Astrocyte (in vitro differentiated cells and primary cell): ENCODE measurements at regions not wholly inside any gene's neighbourhood (a gene's known extent, or its start where the extent isn't known, plus 50 kb on each side); places are given as distances from the start of the nearest gene placed in this dataset.

ENCODE experiments used
- DNase-seq: peaks from one replicate; pipeline ENCODE4 v3.0.0-alpha.2; 2010; ENCODE audit warnings: low read depth
- FAIRE-seq: peaks from 2 replicates; lab custom pipeline; 2011; peaks lifted over from hg19 to GRCh38; lab: Jason Lieb, UNC
- H2AFZ ChIP-seq: 2 replicates; pipeline ENCODE4 v1.6.0; 2012; ENCODE audit warnings: low read depth, low read length, inconsistent platforms
- H3K27ac ChIP-seq: 2 replicates; pipeline ENCODE4 v1.5.1; 2011; ENCODE audit warnings: low read depth, low read length, inconsistent platforms
- H3K27me3 ChIP-seq: 2 replicates; pipeline ENCODE4 v1.6.0; 2011; ENCODE audit warnings: low read length, inconsistent platforms; ENCODE audit not compliant: insufficient read depth
- H3K36me3 ChIP-seq: 2 replicates; pipeline ENCODE4 v1.5.1; 2011; ENCODE audit warnings: low read length, inconsistent platforms; ENCODE audit not compliant: insufficient read depth
- H3K4me1 ChIP-seq: 2 replicates; pipeline ENCODE4 v1.5.1; 2011; ENCODE audit warnings: low read length, inconsistent platforms; ENCODE audit not compliant: insufficient read depth
- H3K4me2 ChIP-seq: 2 replicates; pipeline ENCODE4 v1.6.0; 2012; ENCODE audit warnings: low read length, inconsistent platforms
- H3K4me3 ChIP-seq: 2 replicates; pipeline ENCODE4 v1.5.1; 2011; ENCODE audit warnings: low read depth, mild to moderate bottlenecking, low read length, inconsistent platforms; ENCODE audit not compliant: insufficient read depth
- H3K79me2 ChIP-seq: 2 replicates; pipeline ENCODE4 v1.6.0; 2012; ENCODE audit warnings: mild to moderate bottlenecking, low read length, inconsistent platforms; ENCODE audit not compliant: insufficient read depth
- H3K9ac ChIP-seq: 2 replicates; pipeline ENCODE4 v1.6.0; 2012; ENCODE audit warnings: mild to moderate bottlenecking, low read length, inconsistent platforms
- H3K9me3 ChIP-seq: 2 replicates; pipeline ENCODE4 v1.5.1; 2012; ENCODE audit warnings: low read depth, mild to moderate bottlenecking, low read length, inconsistent platforms; ENCODE audit not compliant: insufficient read depth
- H4K20me1 ChIP-seq: 2 replicates; pipeline ENCODE4 v1.6.0; 2012; ENCODE audit warnings: low read length, inconsistent platforms; ENCODE audit not compliant: insufficient read depth
- H3K27ac Mint-ChIP-seq: one replicate; pipeline ENCODE4 v1.8.0; 2021; ENCODE audit warnings: mild to moderate bottlenecking, mixed read lengths; ENCODE audit not compliant: unreplicated experiment
- H3K27me3 Mint-ChIP-seq: one replicate; pipeline ENCODE4 v1.8.0; 2021; ENCODE audit warnings: low read depth, mixed read lengths; ENCODE audit not compliant: unreplicated experiment
- H3K36me3 Mint-ChIP-seq: one replicate; pipeline ENCODE4 v1.8.0; 2021; ENCODE audit warnings: low read depth, mixed read lengths; ENCODE audit not compliant: unreplicated experiment
- H3K4me1 Mint-ChIP-seq: one replicate; pipeline ENCODE4 v1.8.0; 2021; ENCODE audit warnings: low read depth, mixed read lengths; ENCODE audit not compliant: unreplicated experiment
- H3K4me3 Mint-ChIP-seq: one replicate; pipeline ENCODE4 v1.8.0; 2021; ENCODE audit warnings: mild to moderate bottlenecking, moderate library complexity, mixed read lengths; ENCODE audit not compliant: unreplicated experiment
- H3K9me3 Mint-ChIP-seq: one replicate; pipeline ENCODE4 v1.8.0; 2021; ENCODE audit warnings: mild to moderate bottlenecking, mixed read lengths; ENCODE audit not compliant: unreplicated experiment
- CTCF ChIP-seq: IDR thresholded peaks from 2 replicates; pipeline ENCODE4 v1.5.1; 2011; ENCODE audit warnings: low read depth, mild to moderate bottlenecking, inconsistent platforms, low read length, moderate library complexity; ENCODE audit not compliant: insufficient read depth
- EZH2 ChIP-seq: IDR thresholded peaks from 2 replicates; pipeline ENCODE4 v1.6.1; 2012; ENCODE audit warnings: mild to moderate bottlenecking, low read length, inconsistent platforms; ENCODE audit not compliant: insufficient read depth

GRCh38 chr11:81888391-81888790, 845.3 kb downstream of the FAM181B start:
- Mint-ChIP-seq H3K27ac (no peak overlapping the region), H3K36me3 (no peaks in the 10 kb centered on the region), H3K9me3 (peaks cover 2% of the 10 kb centered on the region), H3K4me1 (no peaks in the 10 kb centered on the region), H3K4me3 (no peak overlapping the region), H3K27me3 (no peaks in the 10 kb centered on the region)
- no peak overlapping the region for H3K4me3 ChIP-seq
- H3K9me3 ChIP-seq: no peaks in the 10 kb centered on the region
- no peaks in the 10 kb centered on the region for H3K27me3 ChIP-seq
- no peak overlapping the region for H3K9ac ChIP-seq
- TF ChIP-seq CTCF (no peak), EZH2 (no peak)
- no peaks in the 10 kb centered on the region for H3K79me2 ChIP-seq
- H4K20me1 ChIP-seq: no peaks in the 10 kb centered on the region
- FAIRE-seq (no peak), DNase-seq (no peak)
- H2AFZ ChIP-seq: no peak overlapping the region
- no peak overlapping the region for H3K27ac ChIP-seq
- H3K4me2 ChIP-seq: no peak overlapping the region
- no peaks in the 10 kb centered on the region for H3K36me3 ChIP-seq
- no peaks in the 10 kb centered on the region for H3K4me1 ChIP-seq

DNA sequence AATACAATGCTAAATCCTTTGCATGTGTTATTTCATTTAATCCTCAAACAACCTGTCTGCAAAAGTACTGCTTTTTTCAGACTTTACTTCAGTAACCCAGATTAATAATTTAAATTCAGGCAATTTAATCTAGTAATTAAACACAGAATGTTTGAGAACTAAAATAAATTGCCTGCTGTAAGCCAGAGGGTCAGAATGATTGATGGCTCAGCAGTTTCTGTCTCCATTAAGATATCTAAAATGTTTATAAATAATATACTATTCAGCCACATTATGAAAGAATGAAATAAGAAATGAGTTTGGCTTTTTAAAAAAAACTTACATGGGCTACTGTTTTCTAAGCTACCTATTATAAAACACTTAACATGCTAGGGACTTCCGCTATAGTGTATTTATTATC, 846.0 kb downstream of the FAM181B start:
- Mint-ChIP-seq H3K27me3 (no peaks in the 10 kb centered on the region), H3K27ac (no peak overlapping the region), H3K4me3 (no peak overlapping the region), H3K36me3 (no peaks in the 10 kb centered on the region), H3K4me1 (no peaks in the 10 kb centered on the region), H3K9me3 (peaks cover 2% of the 10 kb centered on the region)
- DNase-seq: no peak
- Histone ChIP-seq H2AFZ (no peak overlapping the region), H3K4me2 (no peak overlapping the region), H3K79me2 (no peaks in the 10 kb centered on the region), H3K4me3 (no peak overlapping the region), H3K4me1 (no peaks in the 10 kb centered on the region), H3K27me3 (no peaks in the 10 kb centered on the region), H3K27ac (no peak overlapping the region), H3K9me3 (no peaks in the 10 kb centered on the region), H4K20me1 (no peaks in the 10 kb centered on the region), H3K36me3 (no peaks in the 10 kb centered on the region), H3K9ac (no peak overlapping the region)
- TF ChIP-seq CTCF (no peak), EZH2 (no peak)
- no peak for FAIRE-seq

DNA sequence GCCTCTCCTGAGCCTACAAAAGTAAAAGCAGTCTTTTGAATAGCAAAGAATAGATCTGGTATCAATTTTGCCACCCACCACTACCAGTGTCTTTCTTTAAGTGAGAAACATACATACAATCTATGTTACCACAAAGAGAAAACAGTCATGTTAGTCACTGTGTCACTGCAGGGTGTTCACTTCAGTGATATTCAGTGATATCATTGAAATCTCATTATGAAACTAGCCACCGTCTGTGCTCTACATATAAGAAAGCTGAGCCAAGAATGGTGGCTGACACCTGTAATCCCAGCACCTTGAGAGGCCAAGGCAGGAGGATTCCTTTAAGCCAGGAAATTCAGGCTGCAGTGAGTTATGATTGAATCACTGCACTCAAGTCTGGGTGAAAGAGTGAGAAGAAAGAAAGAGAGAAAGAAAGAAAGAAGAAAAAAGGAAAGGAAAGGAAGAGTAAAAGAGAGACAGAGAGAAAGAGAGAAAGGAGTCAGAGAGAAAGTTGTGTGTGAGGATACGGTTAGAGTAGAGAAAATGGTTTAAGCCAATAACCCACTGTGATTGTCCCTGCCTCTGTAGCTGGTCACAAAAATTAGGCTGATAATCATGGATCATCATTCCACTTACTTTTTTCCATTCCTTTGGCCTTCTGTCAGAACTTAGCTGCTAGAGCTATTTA, 847.1 kb downstream of the FAM181B start:
- no peak for TF ChIP-seq CTCF
- TF ChIP-seq EZH2: no peak
- Mint-ChIP-seq H3K4me1 (no peaks in the 10 kb centered on the region), H3K27me3 (no peaks in the 10 kb centered on the region), H3K9me3 (peaks cover 2% of the 10 kb centered on the region), H3K36me3 (no peaks in the 10 kb centered on the region), H3K4me3 (no peak overlapping the region), H3K27ac (no peak overlapping the region)
- Histone ChIP-seq H3K27me3 (no peaks in the 10 kb centered on the region), H3K79me2 (no peaks in the 10 kb centered on the region), H4K20me1 (no peaks in the 10 kb centered on the region), H3K9me3 (no peaks in the 10 kb centered on the region), H3K27ac (no peak overlapping the region), H3K9ac (no peak overlapping the region), H2AFZ (no peak overlapping the region), H3K4me2 (no peak overlapping the region), H3K4me1 (no peaks in the 10 kb centered on the region), H3K4me3 (no peak overlapping the region), H3K36me3 (no peaks in the 10 kb centered on the region)
- DNase-seq (no peak), FAIRE-seq (no peak)
